ENCODE measurements at regions not wholly inside any gene's neighbourhood (a gene's known extent, or its start where the extent isn't known, plus 50 kb on each side); places are given as distances from the start of the nearest gene placed in this dataset.

DNA sequence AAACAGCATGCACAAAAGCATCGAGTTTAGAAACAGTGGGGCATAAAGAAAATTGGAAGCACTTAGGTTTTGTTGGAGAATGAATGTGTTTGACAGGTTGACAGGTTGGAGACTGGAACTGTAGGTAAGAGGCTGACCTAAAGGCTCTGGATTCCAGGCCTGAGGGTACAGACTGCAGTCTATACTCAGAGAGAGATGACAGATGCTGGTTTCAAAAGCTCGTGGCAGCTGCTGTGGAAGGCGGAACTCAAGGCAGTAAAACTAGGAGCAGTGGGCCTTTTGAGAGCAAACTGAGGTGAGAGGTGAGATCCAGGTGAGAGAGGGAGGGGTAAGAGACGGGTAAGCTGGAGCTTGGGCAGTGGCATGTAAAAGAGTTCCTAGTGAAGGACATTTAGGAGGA, 415.2 kb downstream of the TRIML1 start:
- no peak for DNase-seq

DNA sequence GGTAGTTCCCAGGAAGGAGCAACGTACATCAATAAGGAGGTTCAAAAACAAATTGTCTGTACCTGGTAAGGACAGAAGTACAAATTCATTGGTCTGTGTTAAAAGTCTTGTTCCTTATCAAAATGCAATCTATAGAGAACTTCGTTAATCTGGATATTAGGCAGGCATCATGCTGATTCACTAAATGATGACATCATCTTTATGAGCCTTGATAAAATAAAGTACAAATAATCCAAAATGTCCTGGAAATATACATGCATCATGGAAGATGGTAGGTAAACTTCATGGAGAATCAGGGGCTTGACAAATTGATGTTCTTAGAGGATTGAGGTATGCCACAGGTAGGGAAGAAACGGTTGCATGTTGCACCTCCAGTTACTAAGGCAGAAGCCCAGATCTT, 433.9 kb downstream of the TRIML1 start:
- DNase-seq = no peak

DNA sequence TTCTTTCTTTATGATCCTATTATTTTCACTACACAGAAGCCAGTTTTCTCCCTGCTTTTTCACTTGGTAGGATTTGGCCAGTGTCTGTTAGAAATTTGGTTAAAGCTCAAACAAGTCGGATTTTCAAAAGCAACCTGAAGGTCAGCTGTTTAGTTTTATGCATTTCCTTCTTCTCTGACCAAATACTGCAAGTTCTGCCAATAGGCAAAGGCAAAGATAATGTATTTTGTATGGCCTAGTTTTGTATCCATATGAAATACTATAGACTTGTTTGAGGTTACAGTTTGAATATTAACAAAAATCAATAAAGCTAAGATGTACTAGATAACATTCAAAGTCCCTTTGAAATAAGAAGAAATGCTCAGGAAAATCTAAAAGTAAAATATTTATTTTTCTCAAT, 439.4 kb downstream of the TRIML1 start:
- no peak for DNase-seq

DNA sequence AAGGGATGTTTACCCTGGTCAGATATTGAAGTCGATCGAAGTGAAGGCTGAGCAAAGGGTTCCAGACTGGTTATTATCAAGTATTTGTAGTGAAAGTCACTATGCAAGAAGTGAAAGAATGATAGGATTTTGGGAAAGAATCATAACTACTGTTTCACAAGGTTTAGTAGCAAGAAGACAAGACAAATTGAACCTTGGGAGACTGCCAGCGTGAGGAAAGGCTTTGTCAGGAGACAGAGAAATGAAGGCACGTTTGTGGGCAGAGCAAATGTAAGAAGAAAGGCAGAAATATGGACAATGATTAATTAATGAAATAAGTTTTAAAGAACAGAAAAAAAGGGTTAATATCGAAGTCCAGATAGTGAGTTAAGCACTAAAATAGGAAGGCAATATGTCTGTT, 456.8 kb downstream of the TRIML1 start:
- no peak for DNase-seq

DNA sequence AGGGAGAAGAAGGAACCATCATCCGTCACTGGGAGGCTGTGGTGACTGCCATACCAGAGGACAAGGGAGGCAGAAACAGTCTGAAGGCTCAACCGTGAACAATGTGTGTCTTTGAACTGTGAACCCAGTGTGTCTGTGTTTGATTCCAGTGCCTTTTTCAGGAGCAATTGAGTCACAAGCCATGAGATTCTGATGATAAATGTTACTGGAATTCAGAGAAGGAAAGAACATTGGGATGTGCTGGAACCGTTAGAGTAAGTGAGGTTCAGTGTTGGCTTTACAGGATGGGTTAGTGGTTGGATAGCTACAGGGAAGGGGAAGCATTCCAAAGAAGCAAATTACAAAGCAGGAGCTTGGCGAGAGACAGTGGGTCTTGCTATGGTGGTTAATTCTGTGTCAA, 464.4 kb downstream of the TRIML1 start:
- DNase-seq = no peak

DNA sequence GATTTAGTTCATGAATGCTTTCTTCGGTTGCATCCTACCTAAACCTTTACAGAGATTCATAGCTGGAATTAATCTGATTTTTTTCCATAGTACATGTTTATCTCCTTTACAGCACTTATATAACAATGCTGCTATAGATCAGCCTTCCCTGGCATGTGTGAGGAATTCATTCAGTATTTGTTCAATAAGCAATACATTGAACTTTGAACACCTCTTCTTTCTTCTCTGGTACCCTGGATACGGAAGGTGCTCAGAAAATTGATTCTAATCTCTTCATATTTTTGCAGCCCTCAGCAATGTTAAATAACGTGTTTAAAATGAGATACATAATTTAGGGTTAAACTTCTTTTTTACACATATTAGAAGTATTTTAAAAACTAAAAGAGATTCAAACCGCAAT, 467.4 kb downstream of the TRIML1 start:
- no peak for DNase-seq

DNA sequence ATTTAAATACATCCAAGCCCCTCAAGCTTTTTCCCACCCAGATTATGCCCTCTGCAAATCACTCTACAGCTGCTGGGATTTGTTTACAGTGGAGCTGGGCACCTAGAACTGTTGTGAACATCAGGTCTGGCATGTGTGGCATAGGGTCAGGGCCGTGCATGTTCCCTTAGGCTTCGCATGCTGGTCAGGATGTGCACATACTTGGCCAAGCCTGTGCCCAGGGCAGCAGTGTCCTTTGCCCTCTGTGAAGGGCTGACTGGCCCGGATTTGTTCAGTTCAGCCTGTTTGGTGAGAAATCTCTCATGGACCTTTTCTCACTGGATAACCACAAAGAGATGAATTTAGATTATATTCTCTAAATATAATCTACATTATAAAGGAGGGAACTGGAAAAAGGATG, 471.9 kb downstream of the TRIML1 start:
- no peak for DNase-seq

DNA sequence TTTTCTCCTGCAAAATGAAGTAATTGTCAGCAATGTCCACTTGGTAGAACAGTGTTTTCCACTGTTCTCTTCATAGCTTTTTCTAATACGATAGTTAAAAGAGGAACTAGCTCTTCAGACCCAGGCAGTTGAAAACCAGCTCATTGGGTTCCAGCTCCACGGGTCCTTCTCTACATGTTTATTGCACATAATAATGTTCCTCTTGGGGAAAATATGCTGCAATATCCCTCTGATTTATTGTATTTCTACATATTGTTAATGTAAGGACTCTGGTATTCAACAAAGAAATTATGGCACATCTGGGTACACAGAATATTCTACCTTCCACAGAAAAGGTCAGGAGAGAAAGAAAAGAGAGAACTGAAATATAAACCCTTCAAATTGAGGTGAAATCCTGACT, 473.4 kb downstream of the TRIML1 start:
- no peak for DNase-seq

DNA sequence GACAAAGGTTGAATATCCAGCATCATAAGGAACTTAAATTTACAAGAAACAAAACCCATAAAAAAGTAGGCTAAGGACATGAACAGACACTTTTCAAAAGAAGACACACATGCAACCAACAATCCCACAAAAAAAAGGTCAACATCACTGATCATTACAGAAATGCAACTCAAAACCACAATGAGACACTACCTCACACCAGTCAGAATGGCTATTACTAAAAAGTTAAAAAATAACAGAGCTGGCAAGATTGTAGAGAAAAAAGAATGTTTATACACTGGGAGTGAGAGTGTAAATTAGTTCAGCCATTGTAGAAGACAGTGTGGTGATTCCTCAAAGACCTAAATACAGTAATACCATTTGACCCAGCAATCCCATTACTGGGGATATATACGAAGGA, 474.7 kb downstream of the TRIML1 start:
- DNase-seq = no peak

DNA sequence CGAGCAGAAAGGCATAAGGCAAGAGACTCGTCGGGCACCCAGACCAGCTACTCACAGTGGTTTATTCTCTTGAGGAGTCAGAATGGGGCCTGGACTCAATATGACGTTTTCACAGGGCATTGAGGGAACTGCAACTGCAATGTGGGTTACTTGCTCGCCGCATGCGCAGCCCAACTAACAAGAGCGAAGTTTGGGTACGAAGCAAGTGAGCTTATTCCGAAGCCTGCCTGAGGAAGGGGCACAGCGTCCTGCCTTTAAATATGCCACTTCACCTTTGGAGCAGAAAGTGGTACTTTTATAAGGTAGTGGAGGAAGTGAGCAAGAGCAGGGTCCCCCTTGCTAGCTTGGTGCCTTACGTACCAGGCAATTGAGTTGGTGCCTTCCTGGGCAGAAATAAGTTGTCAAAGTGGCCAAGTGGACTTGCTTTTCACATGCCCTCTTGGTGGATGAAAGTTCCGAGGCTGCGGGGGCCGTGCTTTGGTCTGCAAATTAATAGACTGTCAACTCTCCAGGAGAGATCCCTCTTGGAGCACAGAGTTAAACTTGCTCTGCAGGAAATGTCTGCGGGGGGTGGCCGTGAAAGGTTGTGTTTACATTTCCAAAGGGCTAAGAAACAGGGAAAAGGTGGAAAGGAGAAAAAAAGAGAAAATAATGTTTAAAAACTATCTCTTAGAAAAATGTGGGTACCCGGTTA, 480.4 kb downstream of the TRIML1 start:
- peak; percentile 7 for DNase-seq

DNA sequence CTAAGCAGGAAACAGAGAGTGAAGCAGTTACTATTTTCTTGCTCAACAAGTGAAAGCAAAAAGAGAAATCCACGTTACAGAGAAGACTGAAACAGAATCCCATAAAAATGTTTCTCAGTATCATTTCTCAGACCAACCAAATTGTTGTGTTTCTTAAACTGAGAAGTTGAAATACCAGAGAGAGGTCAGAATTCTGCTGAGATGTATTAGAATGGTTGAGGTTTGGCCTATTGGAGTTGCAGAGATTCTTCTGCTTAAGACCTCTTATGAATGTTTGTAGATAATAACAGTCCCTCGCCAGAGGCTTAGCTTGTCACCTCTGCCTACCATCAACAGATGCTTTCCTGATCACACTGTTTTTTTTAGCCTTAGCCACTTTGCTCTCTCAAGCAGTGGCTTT, 481.4 kb downstream of the TRIML1 start:
- no peak for DNase-seq

DNA sequence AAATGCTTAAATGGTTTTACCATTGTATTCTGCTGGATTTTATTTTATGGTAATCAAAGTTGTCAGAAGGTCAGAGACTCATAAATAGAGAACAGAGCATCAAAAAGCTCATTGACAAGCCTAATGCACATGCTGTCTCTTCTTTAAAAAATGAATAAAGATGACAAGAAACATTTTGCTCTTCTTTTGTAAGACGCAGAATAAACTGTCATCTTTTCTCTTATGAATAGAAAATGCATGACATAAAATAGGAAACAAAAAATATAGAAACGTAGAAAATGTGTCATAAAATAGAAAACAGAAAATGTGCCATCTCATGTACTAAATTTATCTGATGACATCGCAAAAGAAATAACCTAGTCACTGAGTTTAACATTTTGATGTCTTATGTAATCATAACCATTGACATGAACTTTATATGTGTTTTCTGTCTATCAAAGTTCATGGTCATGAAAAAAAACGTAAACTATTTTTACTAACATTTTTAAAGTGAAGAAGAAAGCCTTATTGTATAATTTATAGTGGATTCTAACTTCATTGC, 484.1 kb downstream of the TRIML1 start:
- DNase-seq = no peak

DNA sequence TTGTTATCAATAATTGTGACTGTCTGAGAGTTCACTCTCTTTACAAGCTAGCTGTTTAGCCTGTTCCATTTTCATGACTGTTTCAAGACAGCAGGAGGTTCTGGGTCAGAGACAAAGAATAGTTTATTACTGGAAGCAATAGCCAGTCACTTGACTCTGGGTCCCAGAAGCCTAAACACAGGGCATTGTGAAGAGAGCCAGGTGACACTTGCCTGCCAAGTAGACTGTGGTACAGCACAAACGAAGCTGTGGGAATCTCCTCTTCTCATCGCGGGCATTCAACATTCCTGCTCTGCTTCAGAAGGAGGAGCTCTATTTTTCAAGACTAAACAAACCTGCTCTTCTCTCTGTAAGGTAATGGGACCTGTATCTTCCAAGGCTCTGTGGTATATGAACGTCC, 485.1 kb downstream of the TRIML1 start:
- DNase-seq = no peak

DNA sequence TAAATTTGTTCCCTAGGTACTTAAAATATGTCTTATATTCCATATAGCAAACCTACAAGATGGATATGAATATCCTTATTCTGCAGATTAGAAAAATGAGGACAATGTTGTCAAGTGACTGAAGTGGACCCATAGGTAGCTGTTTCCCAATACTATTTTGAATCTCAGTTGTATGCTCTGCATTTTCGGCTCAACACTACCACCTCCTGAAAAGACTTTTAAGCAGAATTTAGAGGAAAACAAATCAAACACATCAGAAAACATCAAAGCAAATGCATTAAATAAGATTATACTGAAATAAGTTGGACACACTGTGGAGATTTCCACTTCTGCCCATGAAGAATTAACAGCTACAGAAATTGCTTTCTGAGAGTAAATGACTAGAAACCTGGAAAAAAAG, 488.7 kb downstream of the TRIML1 start:
- DNase-seq = no peak

DNA sequence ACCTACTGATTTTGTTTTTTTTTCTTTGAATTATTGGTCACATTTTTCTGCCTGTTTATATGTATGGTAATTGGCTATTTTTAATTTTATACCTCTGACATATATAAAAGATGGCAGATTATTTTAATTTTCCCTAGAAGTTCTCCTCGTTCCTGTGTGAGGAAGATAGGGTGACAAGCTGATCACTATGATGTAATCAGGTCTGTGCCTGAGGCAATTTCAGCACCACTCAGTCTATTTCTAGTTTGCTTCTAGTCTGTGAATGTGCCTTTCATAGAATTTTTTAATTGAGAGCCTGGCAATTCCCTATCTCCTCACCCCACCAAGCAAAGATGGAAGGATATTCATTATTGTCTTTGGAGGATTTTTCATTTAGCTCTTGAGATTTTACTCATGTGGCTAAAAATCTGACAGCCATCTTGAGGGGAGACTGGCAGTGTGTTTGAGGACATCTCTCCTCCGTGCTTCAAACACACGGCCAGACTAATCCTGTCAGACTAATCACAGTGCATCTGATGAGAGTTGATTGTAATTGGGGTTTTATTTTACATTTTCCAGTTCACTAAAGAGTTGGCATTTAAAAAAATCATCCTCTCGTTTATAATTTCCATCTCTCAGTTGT, 500.3 kb downstream of the TRIML1 start:
- no peak for DNase-seq

DNA sequence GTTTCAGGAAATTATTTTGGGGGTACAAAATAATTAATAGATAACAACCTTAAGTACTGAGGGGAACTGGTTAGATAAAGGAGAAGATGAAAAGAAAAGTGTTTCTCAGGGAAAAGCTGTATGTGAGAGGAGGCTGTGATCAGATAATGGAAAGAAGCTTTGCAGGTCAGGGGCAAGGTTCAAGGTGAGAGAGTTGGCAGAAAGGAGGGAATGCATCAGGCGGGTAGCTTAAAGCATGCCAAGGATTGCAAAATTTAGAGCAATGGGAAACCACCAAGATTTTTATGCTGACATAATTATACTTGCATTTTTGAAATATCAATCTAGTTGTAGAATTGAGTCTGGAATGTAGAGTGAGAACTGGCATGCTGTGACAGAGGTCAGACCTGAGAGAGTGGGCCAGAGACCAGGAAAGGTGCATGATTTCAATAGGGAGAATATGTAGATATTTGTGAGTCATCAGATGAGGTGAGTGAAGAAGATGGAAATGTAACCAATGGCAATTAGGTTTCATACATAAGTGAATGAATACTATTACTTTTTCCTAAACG, 508.7 kb downstream of the TRIML1 start:
- DNase-seq = no peak

DNA sequence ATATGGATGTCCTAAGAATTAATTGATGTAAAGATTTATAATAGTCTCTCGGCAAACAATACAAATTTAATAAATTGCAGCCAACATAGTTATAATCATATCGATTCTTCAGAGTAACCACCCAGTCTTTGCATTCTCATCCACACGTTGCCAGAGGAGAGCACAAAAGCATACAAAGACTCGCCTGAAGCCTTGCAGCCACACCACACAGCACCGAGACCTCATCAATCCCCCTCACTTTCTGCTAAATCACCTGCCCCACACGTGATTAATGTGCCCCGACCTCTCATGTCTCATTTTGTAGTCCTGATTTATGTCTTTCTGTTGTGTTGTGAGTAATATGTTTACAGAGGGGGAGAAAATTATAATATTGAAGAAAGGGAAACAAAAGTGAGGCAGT, 510.4 kb downstream of the TRIML1 start:
- DNase-seq = no peak

DNA sequence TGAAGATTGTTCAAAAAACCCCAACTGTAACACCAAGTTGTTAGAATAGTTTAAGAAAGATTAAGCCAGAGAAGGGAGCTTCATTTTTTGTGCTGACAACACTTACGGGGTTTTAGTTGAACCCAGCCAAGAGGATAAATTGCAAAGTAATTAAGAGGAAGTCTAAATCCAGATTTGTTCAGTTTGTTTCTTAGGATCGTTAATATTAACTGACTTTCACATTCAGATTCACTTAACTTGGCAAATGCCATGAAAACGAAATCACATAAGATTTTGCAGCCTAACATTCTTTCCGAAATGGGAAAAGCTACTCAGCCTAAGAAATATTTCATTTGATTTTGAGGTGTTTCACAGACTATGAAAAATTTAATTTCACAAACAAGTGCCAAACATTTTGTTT, 511.3 kb downstream of the TRIML1 start:
- no peak for DNase-seq

DNA sequence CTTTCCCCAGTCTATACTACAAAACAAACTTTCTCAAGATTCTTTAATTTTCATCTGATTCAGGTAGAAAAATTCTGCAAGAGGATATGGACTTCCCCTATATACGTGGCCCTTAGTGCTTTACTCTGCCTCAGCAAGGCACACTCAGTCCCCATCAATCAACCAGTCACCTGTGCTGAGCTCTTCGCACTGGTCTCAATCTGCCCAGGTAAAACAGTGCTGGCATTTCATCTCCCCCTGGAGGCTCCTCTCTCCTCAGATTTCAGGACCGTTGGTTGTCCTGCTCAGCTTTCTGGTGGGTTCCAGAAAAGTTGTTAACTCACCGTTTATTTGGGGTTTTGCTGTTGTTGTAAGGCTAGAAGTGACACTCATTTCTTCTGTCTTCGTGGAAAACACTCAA, 518.1 kb downstream of the TRIML1 start:
- DNase-seq = no peak

DNA sequence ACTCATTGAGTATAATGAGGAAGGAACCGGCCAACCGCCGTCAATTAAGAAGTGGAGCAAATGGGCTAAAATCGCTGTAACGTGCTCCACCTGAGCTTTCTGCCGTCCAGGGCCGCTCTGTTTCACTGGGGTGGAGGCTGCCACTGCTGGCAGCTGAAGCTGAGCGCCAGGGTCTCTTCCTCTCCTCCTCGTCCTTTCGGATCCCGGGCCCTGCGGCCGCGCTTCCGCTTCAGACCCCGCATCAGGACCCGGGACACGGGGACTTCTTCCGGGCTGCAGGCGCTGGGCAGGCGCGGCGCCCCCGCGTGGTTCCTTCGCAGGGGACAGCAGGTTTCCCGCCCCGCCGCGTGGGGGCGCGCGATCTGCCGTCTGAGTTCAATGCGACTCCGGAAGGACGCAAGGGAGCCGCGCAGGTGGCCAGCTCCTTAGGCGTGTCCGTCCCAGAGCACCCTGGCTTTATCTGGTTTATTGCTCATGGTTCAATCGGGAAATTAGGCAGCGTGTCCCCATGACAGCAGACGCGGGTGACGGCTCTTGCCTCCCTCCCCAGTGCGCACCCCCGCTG, 519.8 kb downstream of the TRIML1 start:
- no peak for DNase-seq

DNA sequence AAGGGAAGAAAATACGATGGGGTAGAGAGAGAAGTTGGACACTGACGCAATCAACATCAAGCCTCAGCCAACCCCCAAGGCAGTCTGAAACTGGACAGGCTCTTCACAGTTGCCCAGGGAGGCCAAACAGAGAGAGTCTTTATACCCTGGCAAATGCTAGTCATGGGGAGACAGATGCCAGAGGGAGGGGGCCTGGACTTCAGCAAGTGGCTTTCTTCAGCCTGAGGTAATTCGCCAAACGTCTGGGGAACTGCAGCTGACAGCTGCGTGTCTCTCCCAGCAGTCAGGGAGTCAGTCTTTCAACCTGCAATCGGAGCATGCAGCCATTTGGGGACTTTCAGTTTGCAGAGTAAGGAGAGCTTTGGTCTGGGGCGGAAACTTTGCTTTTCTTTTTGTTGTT, 521.6 kb downstream of the TRIML1 start:
- DNase-seq = no peak

DNA sequence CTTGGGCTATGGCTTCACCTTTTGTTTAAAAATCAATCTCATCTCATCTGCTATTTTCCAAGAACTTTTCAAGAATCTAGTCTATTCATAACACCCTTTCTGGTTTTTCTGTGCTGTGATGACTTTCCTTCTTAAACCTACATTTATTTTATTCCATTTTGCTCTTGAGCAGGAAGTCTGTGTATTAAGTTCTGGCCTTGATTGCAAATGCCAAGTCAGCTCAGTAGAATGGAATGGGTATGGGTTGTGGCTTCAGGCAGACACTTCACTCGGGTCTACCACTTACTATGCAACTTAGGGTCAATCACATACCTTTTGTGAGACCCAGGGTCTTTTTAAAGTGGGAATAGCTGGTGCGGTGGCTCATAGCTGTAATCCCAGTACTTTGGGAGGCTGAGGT, 522.3 kb downstream of the TRIML1 start:
- DNase-seq = no peak

DNA sequence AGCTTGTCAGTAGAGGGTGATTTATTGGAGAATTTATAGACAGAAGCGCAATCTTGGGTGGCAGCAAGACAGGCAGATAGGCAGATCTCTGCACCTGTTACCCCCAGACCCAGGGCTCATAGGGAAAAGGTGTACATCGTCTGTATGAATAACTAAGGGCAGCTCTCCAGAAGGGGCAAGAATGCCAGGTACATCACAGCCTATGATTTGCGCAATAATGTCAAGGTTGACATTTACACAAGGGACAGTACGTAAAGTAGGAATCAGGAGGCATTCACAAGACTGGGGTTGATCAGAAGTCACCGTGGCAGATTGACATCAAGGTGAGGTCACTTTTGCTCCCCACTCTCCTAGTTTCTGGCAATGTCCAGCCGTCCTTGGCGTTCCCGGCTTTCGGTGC, 524.1 kb downstream of the TRIML1 start:
- DNase-seq = no peak

Data from right kidney (tissue), 1 donor.